CD4-positive, alpha-beta memory T cell (primary cell): ENCODE measurements at regions not wholly inside any gene's neighbourhood (a gene's known extent, or its start where the extent isn't known, plus 50 kb on each side); places are given as distances from the start of the nearest gene placed in this dataset.
"Not testable (repeated sequence)": the region's sequence is repeated elsewhere in the genome, so short reads cannot be mapped to it uniquely, and the experiment has no call there.

Experiments used
- CTCF ChIA-PET: fragments of 350-600 bp; sonication (Branson Sonifier 250); formaldehyde crosslinking; loops from one replicate; lab custom pipeline; 2021; ENCODE audit warnings: inconsistent platforms; ENCODE audit not compliant: partially characterized antibody; lab: Charles Lee
- POLR2A ChIA-PET: fragments of 350-600 bp; sonication (Branson Sonifier 250); formaldehyde crosslinking; loops from one replicate; lab custom pipeline; 2021; ENCODE audit not compliant: partially characterized antibody; lab: Charles Lee
- DNase-seq, 5 donors: peaks; one replicate each; pipeline versions ENCODE4 v3.0.0 to v3.0.0-alpha.2; 2020 to 2022; ENCODE audit warnings: mixed read lengths in 1 of 5
- H3K27ac ChIP-seq: one replicate; pipeline ENCODE4 v1.7.0; 2013; ENCODE audit warnings: low read depth, low read length
- H3K27me3 ChIP-seq: 2 replicates; pipeline ENCODE4 v1.7.0; 2013; ENCODE audit warnings: mild to moderate bottlenecking, low read length, moderate library complexity; ENCODE audit not compliant: insufficient read depth
- H3K36me3 ChIP-seq: 2 replicates; pipeline ENCODE4 v1.7.0; 2013; ENCODE audit warnings: mild to moderate bottlenecking, low read length, moderate library complexity; ENCODE audit not compliant: insufficient read depth
- H3K4me1 ChIP-seq: 2 replicates; pipeline ENCODE4 v1.7.0; 2013; ENCODE audit warnings: mild to moderate bottlenecking, low read length, moderate library complexity; ENCODE audit not compliant: insufficient read depth
- H3K4me3 ChIP-seq, 2 donors: one replicate each; pipeline ENCODE4 v1.7.0; 2013; ENCODE audit warnings: low read length in 2 of 2, mild to moderate bottlenecking in 1 of 2
- H3K9me3 ChIP-seq, 2 donors: one replicate each; pipeline ENCODE4 v1.7.0; 2013; ENCODE audit warnings: low read length in 2 of 2, control low read depth in 1 of 2; ENCODE audit not compliant: control insufficient read depth in 1 of 2
- H3K27ac Mint-ChIP-seq, 7 donors: one replicate each; pipeline ENCODE4 v1.8.0; 2020 to 2021; ENCODE audit warnings: mixed read lengths in 7 of 7, mild to moderate bottlenecking in 6 of 7, inconsistent platforms in 3 of 7, moderate library complexity in 3 of 7
- H3K27me3 Mint-ChIP-seq, 2 donors: one replicate each; pipeline ENCODE4 v1.8.0; 2020 to 2021; ENCODE audit warnings: mixed read lengths in 2 of 2
- H3K36me3 Mint-ChIP-seq, 2 donors: one replicate each; pipeline ENCODE4 v1.8.0; 2020 to 2021; ENCODE audit warnings: mixed read lengths in 2 of 2, inconsistent platforms in 1 of 2, mild to moderate bottlenecking in 1 of 2
- H3K4me1 Mint-ChIP-seq, 4 donors: one replicate each; pipeline ENCODE4 v1.8.0; 2020 to 2021; ENCODE audit warnings: mixed read lengths in 4 of 4, mild to moderate bottlenecking in 1 of 4
- H3K4me3 Mint-ChIP-seq, 8 donors: one replicate each; pipeline ENCODE4 v1.8.0; 2020 to 2021; ENCODE audit warnings: mixed read lengths in 8 of 8, mild to moderate bottlenecking in 7 of 8, moderate library complexity in 6 of 8, inconsistent platforms in 3 of 8
- H3K9me3 Mint-ChIP-seq, 8 donors: one replicate each; pipeline ENCODE4 v1.8.0; 2020 to 2021; ENCODE audit warnings: mixed read lengths in 8 of 8, mild to moderate bottlenecking in 5 of 8, inconsistent platforms in 3 of 8, moderate library complexity in 1 of 8
- intact Hi-C: fragments of 100-400 bp; cut with micrococcal nuclease; formaldehyde crosslinking; loops from one replicate; pipeline ENCODE4 v1.15.1; 2023

GRCh38 chr3:67064105-67064504, 66.0 kb downstream of the KBTBD8 start:
- peaks cover 2 to 12% of the 10 kb centered on the region in 2 donors for H3K27me3 Mint-ChIP-seq
- no peak overlapping the region for H3K27ac Mint-ChIP-seq
- CTCF ChIA-PET, result interaction anchor here (0.8 kb wide), 1 partner anchor 92 kb away, joined by 3 read pairs; no protein-coding TSS in a partner anchor

DNA sequence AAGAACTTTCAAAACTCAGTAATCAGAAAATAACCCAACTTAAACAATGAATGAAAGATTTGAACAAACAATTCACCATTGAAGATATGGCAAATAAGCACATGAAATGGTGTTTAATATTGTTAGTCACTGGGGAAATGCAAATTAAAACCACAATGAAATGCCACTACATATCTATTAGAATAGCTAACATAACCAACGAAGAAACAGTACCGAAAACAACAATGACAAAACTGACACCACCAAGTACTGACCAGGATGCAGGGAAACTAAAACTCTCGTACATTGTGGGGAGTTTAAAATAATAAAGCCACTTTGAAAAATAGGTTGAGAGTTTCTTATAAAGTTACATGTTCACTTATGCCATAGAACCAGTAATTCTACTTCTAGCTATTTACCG, 69.1 kb downstream of the KBTBD8 start:
- ChIA-PET POLR2A (no interaction called here), CTCF (interaction anchor here (1.1 kb wide), 1 partner anchor 95 kb away, joined by 3 read pairs; no protein-coding TSS in a partner anchor)
- intact Hi-C loops, result no loop called here

More at GRCh38 chr3:67064105-67064504, 66.0 kb downstream of the KBTBD8 start:
- no peak overlapping the region for H3K4me3 ChIP-seq
- H3K36me3 Mint-ChIP-seq, result no peaks in the 10 kb centered on the region
- DNase-seq, result no peak
- no peaks in the 10 kb centered on the region for H3K4me1 ChIP-seq
- no peaks in the 10 kb centered on the region for H3K9me3 ChIP-seq
- H3K27me3 ChIP-seq, result no peaks in the 10 kb centered on the region
- POLR2A ChIA-PET, result no interaction called here
- H3K36me3 ChIP-seq, result no peaks in the 10 kb centered on the region
- H3K9me3 Mint-ChIP-seq, result peaks cover 0 to 24% (median 12%) of the 10 kb centered on the region in 8 donors
- no peak overlapping the region for H3K27ac ChIP-seq
- H3K4me1 Mint-ChIP-seq, result peaks cover 0 to 3% (median 1%) of the 10 kb centered on the region in 4 donors
- H3K4me3 Mint-ChIP-seq, result no peak overlapping the region
- intact Hi-C loops, result no loop called here

GRCh38 chr3:67072640-67073039, 74.5 kb downstream of the KBTBD8 start:
- H3K27me3 ChIP-seq, H3K9me3 Mint-ChIP-seq, H3K27me3 Mint-ChIP-seq, H3K4me1 ChIP-seq, H3K4me3 ChIP-seq, H3K4me1 Mint-ChIP-seq, DNase-seq, H3K27ac Mint-ChIP-seq, intact Hi-C loops, H3K36me3 Mint-ChIP-seq, H3K36me3 ChIP-seq, H3K27ac ChIP-seq, H3K4me3 Mint-ChIP-seq, POLR2A ChIA-PET, H3K9me3 ChIP-seq: not testable (repeated sequence)
- CTCF ChIA-PET, result interaction anchor here (1.4 kb wide), 1 partner anchor 36 kb away, joined by 3 read pairs; no protein-coding TSS in a partner anchor

More for the DNA sequence above, 69.1 kb downstream of the KBTBD8 start:
- H3K36me3 ChIP-seq, result no peaks in the 10 kb centered on the region
- H3K27me3 ChIP-seq, result no peaks in the 10 kb centered on the region
- no peak overlapping the region for H3K4me3 ChIP-seq
- no peak overlapping the region for H3K4me3 Mint-ChIP-seq
- H3K27ac Mint-ChIP-seq, result no peak overlapping the region
- no peak for DNase-seq
- H3K36me3 Mint-ChIP-seq, result no peaks in the 10 kb centered on the region
- H3K4me1 Mint-ChIP-seq, result peaks cover 0 to 3% (median 1%) of the 10 kb centered on the region in 4 donors
- H3K4me1 ChIP-seq, result no peaks in the 10 kb centered on the region
- H3K9me3 ChIP-seq, result no peaks in the 10 kb centered on the region
- H3K27ac ChIP-seq, result no peak overlapping the region
- peaks cover 0 to 4% (median under 1%) of the 10 kb centered on the region in 8 donors for H3K9me3 Mint-ChIP-seq
- peaks cover 0 to 2% of the 10 kb centered on the region in 2 donors for H3K27me3 Mint-ChIP-seq

GRCh38 chr3:67073812-67074211, 75.7 kb downstream of the KBTBD8 start:
- Mint-ChIP-seq H3K9me3 (peaks cover 0 to 7% (median 2%) of the 10 kb centered on the region in 8 donors), H3K27me3 (no peaks in the 10 kb centered on the region), H3K36me3 (no peaks in the 10 kb centered on the region), H3K4me3 (no peak overlapping the region), H3K4me1 (peaks cover 3 to 6% (median 4%) of the 10 kb centered on the region in 4 donors), H3K27ac (no peak overlapping the region)
- Histone ChIP-seq H3K4me3 (no peak overlapping the region), H3K27ac (no peak overlapping the region), H3K9me3 (no peaks in the 10 kb centered on the region), H3K4me1 (no peaks in the 10 kb centered on the region), H3K36me3 (no peaks in the 10 kb centered on the region), H3K27me3 (no peaks in the 10 kb centered on the region)
- no peak for DNase-seq
- intact Hi-C loops, result no loop called here
- CTCF ChIA-PET, result no interaction called here
- POLR2A ChIA-PET, result no interaction called here

DNA sequence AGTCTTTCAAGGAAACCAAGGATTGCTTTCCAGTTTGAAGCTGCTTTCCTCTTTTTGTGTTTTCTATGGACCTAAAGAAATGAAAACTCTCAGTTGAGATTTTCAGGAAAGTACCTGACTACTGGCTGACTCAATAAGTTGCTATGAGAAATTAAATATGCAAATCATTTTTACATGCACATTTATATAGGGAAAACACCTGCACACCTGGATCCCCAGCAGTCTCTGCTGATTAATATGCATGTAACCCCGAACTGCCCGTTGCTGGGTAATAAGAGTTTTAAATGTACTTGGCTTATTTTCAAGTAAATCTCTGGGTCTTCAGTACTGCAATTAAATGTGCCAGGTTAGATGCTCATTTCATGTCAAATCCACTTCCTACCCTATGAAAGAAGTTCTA, 77.2 kb downstream of the KBTBD8 start:
- Histone ChIP-seq H3K4me3 (no peak overlapping the region), H3K27me3 (no peaks in the 10 kb centered on the region), H3K4me1 (no peaks in the 10 kb centered on the region), H3K36me3 (no peaks in the 10 kb centered on the region), H3K9me3 (no peaks in the 10 kb centered on the region), H3K27ac (no peak overlapping the region)
- Mint-ChIP-seq H3K9me3 (peaks cover 0 to 11% (median 3%) of the 10 kb centered on the region in 8 donors), H3K36me3 (peaks cover 0 to 5% of the 10 kb centered on the region in 2 donors), H3K4me3 (no peak overlapping the region), H3K27ac (no peak overlapping the region), H3K4me1 (peaks cover 6 to 15% (median 9%) of the 10 kb centered on the region in 4 donors), H3K27me3 (peaks cover 0 to 1% of the 10 kb centered on the region in 2 donors)
- DNase-seq, result no peak
- intact Hi-C loops, result no loop called here
- ChIA-PET POLR2A (no interaction called here), CTCF (no interaction called here)

GRCh38 chr3:67076607-67077006, 78.5 kb downstream of the KBTBD8 start:
- Histone ChIP-seq H3K9me3 (no peaks in the 10 kb centered on the region), H3K27me3 (no peaks in the 10 kb centered on the region), H3K36me3 (no peaks in the 10 kb centered on the region), H3K4me3 (no peak overlapping the region), H3K4me1 (no peaks in the 10 kb centered on the region), H3K27ac (no peak overlapping the region)
- no peak for DNase-seq
- Mint-ChIP-seq H3K36me3 (peaks cover 0 to 5% of the 10 kb centered on the region in 2 donors), H3K27ac (no peak overlapping the region), H3K27me3 (peaks cover 0 to 1% of the 10 kb centered on the region in 2 donors), H3K4me1 (peaks cover 6 to 16% (median 9%) of the 10 kb centered on the region in 4 donors), H3K4me3 (no peak overlapping the region), H3K9me3 (peaks cover 0 to 11% (median 3%) of the 10 kb centered on the region in 8 donors)
- CTCF ChIA-PET, result no interaction called here
- intact Hi-C loops, result no loop called here
- POLR2A ChIA-PET, result no interaction called here

DNA sequence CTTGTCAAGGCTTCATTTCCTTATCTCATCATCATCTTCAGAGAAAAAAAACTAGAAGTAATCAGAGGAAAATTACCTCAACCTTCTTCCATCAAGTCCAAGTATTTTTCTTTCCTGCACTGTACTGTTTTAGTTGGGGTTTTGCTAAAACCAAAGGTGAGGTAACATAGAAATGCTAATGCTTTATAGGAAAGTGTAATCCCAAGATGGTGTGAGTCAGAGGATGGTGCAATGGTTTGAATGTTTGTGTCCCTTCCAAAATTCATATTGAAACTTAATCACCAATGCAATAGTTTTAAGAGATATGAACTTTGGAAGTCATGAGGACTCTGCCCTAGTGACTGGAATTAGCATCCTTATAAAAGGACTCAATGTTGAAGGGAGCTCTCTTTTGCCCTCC, 79.5 kb downstream of the KBTBD8 start:
- peaks cover 11 to 25% (median 15%) of the 10 kb centered on the region in 4 donors for H3K4me1 Mint-ChIP-seq
- peaks cover 0 to 1% of the 10 kb centered on the region in 2 donors for H3K27me3 Mint-ChIP-seq
- CTCF ChIA-PET, result no interaction called here

More for the DNA sequence above, 79.5 kb downstream of the KBTBD8 start:
- H3K9me3 ChIP-seq, result no peaks in the 10 kb centered on the region
- no peak overlapping the region for H3K27ac Mint-ChIP-seq
- DNase-seq, result no peak
- no peak overlapping the region for H3K4me3 ChIP-seq
- POLR2A ChIA-PET, result no interaction called here
- no peak overlapping the region for H3K27ac ChIP-seq
- H3K36me3 ChIP-seq, result no peaks in the 10 kb centered on the region
- H3K27me3 ChIP-seq, result no peaks in the 10 kb centered on the region
- peaks cover 6 to 9% of the 10 kb centered on the region in 2 donors for H3K36me3 Mint-ChIP-seq
- H3K4me3 Mint-ChIP-seq, result no peak overlapping the region
- intact Hi-C loops, result no loop called here
- H3K9me3 Mint-ChIP-seq, result peaks cover 0 to 16% (median 11%) of the 10 kb centered on the region in 8 donors
- peaks cover 7% of the 10 kb centered on the region for H3K4me1 ChIP-seq
